Left lobe of liver (tissue), 2 donors: ENCODE measurements at regions not wholly inside any gene's neighbourhood (a gene's known extent, or its start where the extent isn't known, plus 50 kb on each side); places are given as distances from the start of the nearest gene placed in this dataset.
"Not testable (repeated sequence)": the region's sequence is repeated elsewhere in the genome, so short reads cannot be mapped to it uniquely, and the experiment has no call there.

Source experiments
- ATAC-seq: fragments of 200-7000 bp; cut with Tn5 transposase; one replicate; pipeline ENCODE4 v1.9.1; 2020; ENCODE audit warnings: mild to moderate bottlenecking, moderate library complexity
- DNase-seq: peaks from one replicate; pipeline ENCODE4 v3.0.0-alpha.2; 2020; ENCODE audit warnings: low spot score
- donor health status: DM: no; HTN: no; CAD: no; lungs with moderate emphysema.
- donor health status: DM: no; HTN: yes; CAD: no.

DNA sequence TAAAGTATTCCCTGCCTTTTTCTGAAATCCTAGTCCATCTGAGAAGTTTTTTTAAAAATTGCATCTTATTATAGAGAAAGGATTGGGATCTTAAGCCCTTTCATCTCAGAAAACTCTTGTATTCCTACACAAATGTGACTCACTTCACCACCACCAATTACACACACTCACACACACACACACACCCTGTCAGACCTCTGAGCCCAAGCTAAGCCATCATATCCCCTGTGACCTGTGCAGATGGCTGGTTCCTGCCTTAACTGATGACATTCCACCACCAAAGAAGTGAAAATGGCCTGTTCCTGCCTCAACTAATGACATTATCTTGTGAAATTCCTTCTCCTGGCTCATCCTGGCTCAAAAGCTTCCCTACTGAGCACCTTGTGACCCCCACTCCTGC, 1181.9 kb downstream of the ROBO2 start:
- ATAC-seq (no peak), DNase-seq (no peak)

GRCh38 chr3:78235841-78236240, 1195.9 kb downstream of the ROBO2 start:
- DNase-seq (no peak), ATAC-seq (no peak)

- no peak for ATAC-seq
- DNase-seq: no peak
These were observed 1198.9 kb downstream of the ROBO2 start for GRCh38 chr3:78238811-78239210.

GRCh38 chr3:78242724-78243123, 1202.8 kb downstream of the ROBO2 start:
- ATAC-seq: no peak
- DNase-seq: no peak

DNA sequence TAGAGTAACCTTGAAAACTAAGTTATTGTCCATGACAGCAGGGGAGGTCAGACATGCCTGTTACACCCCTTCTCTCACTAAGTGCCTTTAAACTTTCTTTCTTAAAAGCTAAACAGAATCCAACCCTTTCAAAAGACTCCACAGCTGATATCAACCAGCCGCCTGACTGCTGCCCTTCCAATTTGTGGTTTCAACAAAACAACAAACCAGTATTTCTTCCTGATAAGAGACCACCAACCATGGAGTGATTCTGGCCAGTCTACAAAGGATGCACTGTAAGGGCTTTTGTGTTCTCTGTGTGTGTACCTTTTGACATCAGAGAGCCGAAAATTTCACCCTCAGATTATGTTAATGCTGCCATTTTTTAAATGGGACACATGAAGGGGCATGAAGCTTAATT, 1204.2 kb downstream of the ROBO2 start:
- DNase-seq: no peak
- no peak for ATAC-seq

DNA sequence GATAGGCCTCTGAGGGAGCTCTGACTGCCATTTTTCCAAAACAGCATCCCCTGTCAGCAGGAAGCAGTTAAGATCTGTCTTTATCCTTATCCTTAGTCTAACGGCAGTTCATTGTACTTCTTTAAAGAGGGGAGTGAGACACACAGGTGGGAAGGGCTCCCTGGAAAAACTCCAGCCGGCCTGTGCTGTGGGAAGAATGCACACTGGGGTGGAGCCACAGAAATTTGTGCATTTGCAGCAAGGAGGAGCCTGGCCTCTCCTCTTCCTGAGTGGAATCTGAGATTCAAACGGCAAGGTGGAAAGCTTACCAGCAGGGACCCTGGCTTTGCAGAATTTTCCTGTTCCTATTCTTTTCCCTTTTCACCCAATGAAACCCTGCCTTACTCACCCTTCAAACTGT, 1209.4 kb downstream of the ROBO2 start:
- no peak for DNase-seq
- no peak for ATAC-seq

DNA sequence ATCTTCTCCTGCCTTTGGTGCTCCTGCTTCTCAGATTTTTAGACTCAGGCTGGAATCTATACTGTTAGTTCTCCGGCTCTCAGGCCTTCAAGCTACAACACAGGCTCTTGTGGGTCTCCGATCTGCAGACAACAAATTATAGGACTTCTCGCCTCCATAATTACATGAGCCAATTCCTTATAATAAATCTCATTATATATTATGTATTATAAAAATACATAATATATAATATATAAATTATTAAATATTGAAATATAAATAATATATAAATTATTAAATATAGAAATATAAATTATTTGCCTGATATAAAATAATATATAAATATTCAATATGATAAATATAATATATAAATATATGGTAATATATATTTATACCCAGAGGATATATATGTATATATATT, 1214.0 kb downstream of the ROBO2 start:
- no peak for ATAC-seq
- DNase-seq: no peak

DNA sequence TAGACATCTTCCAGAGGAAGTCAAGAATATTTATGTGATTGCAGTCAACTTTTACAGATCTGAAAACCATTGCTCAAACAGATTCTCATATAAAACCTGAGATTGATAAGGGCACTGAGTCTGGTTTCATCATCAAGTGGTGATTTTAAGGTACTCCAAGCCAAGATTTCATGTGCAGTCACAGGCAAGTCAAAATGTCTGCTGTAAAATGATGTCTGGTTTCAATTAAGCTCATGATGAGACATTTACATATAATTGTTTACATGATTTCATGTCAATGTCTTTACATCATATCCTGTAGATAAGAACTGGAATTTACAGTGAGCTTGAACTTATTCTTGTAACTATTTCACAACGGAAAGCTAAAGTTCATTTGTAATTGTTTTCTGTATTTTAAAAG, 1215.5 kb downstream of the ROBO2 start:
- ATAC-seq (no peak), DNase-seq (no peak)

DNA sequence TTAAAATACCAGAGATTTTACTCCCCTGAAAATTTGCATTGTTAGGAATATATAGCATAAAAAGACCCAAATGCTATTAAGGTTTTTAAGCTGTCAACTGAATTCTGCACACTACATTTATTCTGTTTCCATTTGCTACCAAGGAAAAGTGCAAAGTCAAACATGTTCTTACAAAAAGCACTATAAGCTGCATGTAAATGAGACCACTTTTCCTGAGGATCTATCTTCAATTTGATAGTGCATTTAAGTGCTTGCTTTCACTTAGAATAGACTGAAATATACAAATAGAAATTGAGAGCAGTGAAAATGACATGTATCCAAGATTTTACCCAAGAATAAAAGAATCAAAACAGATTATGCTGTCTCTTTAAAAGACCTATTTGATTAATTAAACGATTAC, 1216.2 kb downstream of the ROBO2 start:
- ATAC-seq (no peak), DNase-seq (no peak)

- DNase-seq (no peak), ATAC-seq (no peak)
These were observed 1218.1 kb downstream of the ROBO2 start for GRCh38 chr3:78257951-78258530.

DNA sequence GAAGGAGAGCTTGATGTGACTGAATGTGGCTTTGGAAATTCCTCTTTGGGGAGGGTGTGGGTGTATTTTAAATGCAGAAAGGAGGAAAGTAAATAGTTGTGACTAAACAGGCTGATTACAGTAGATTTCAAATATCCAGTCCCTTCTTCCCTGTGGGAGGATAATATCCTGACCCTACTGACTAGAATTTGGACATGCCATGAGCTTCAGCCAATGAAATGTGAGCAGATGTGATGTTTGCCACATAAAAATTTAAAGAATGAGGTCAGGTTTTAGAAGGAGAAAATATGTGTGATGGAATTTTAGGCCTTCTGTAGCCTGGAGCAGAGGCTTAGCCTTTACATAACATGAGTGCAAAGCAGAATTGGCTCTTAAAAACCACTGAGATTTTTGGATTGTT, 1218.9 kb downstream of the ROBO2 start:
- no peak for DNase-seq
- no peak for ATAC-seq

DNA sequence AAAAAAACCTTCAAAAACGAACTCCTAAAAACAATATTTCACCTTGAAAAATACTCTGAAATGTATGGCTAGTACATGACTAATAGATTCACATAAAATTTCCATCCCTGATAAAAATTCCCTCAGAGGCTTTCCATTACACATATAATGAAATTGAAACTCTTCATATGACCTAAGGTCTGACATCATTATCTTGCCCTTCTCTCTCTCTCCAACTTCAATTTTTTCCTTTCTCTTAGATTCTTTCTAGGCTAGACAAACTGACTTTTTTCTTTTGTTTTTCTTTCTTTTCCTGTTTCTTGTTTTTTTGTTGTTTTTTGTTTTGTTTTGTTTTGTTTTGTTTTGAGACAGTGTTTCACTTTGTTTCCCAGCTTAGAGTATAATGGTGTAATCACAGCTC, 1220.5 kb downstream of the ROBO2 start:
- no peak for ATAC-seq
- DNase-seq: no peak

DNA sequence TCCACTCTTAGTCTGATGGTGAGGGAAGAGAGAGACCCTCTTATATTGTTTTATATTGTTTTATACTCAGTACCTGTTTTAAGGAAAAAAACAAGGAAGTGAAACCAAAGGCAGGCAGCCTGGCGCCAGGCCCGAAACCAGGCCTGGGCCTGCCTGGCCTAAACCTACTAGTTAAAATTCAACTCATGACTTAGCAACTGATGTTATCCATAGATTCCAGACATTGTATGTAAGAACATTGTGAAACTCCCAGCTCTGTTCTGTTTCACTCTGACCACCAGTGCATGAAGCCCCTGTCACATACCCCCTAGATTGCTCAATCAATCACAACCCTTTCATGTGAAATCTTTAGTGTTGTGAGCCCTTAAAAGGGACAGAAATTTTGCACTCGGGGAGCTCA, 1226.7 kb downstream of the ROBO2 start:
- ATAC-seq, DNase-seq: not testable (repeated sequence)

DNA sequence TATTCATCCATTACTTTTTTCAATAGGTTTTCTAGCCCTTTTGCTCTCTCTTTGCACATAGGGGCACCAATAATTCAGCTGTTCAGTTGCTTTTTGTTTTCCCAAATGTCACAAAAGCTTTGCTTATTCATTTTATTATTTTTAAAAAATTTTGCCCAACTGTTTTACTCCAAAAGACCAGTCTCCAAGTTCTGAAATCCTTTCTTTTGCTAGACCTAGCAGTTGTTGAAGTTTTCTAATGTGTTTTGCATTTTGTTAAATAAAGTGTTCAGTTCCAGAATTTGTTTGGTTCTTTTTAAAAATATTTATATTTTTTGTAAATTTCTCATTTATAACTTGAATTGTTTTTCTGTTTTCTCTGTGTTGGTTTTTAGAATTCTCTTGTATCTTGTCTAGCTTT, 1227.3 kb downstream of the ROBO2 start:
- ATAC-seq (no peak), DNase-seq (no peak)

DNA sequence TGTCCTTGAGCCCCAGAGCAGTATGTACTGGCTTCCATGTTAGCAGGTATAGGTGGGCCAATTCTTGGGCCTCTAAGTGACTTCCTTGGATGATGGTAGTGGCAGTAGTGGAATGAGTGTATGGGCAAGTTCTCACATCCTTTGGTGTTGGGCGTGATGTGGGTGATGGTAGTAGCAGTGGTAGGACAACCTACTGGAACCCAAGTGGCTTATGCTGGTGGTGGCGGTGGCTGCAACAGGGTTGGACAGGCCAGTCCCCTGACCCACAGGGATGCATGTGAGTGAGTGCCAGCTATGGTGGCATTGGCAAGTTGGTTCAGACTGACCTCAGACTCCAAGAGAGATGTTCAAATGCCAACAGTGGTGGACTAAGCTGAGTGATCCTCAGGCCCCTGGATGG, 1228.2 kb downstream of the ROBO2 start:
- no peak for DNase-seq
- ATAC-seq: no peak

DNA sequence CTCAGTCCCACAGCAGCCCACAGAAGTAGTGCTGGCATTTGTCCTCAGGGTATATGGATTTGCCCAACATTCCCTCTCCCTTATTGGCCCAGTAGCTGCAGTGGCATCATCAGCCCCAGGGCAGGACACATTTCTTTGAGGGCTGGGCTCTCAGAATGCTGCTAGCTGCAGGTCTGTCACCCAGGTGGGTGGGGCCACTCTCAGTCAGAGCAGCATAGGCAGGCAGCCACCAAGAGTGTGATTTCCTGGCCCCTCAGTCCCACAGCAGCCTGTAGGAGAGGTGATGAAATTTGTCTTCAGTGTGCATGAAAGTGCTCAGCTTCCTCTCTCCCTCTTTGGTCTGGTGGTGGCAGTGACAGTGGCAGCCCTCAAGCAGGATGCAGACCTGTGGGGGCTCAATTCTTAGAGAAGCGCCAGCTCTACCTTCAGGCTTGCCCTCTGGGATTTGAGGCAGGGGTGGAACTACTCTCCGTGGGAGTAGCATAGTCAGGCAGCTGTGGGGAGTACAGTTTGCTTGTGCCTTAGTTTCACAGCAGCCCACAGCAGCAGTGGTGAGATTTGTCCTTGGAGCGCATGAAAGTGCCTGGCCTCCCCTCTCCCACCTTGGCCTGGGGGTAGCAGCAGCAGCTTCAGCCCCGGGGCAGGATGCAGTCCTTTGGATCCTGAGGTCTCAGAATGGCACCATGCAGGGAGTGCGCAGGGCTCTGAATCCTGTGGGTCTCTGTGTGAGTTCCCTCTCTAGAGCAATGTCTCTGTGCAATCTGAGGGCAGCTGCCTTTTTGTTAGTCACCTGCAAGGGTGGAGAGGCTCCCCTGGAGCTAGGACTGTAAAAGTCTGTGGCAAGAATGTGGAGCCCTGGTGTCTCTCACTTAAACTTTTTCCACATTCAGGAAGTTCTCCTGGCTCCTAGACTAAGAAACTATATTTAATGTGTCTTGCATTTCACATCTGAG, 1229.1 kb downstream of the ROBO2 start:
- ATAC-seq (no peak), DNase-seq (no peak)

GRCh38 chr3:78273326-78273725, 1233.4 kb downstream of the ROBO2 start:
- no peak for ATAC-seq
- no peak for DNase-seq

DNA sequence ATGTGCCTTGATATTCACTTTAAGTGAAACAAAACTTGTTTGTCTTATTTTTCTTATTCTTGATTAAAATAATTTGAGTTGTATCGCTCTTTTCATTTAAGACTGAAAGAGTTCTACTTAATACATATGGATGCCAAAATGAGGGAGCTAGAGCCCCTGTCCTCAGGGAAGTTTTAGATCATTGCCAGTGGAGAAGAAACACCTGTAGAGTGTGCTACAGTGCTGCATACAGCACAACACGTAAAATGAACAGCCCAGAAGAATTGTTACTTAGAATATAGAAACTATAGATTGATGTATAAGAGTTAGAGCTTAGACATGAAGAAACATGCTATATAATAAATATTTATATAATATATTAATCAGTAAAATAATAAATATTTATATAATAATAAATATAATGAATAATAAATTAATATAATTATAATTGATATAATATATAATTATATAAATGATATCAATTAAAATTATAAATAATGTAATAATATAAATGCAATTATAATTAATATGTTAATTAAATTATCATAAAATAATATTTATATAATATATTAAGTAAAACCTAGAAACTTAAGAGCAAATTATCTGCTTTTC, 1234.7 kb downstream of the ROBO2 start:
- DNase-seq (no peak), ATAC-seq (no peak)

DNA sequence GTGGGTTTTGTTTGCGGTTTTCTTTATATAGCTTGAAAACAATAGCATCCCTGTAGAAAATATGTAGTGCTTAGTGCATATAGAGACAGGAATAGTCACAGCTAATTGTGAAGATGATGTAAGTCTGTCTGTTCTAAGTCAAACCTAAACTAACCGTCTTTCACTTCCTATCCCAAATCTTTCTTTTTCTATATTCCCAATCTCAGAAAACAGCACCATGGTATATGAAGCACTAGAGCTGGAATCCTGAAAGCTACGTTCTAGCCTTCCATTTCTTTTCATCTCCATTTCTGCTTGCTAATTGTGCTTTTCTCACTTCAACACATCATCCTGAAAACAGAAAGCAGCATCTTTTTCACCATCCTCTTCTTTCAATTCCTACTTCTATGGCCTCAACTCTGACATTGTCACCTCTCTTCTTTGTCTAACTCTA, 1235.5 kb downstream of the ROBO2 start:
- DNase-seq (no peak), ATAC-seq (no peak)

- no peak for DNase-seq
- ATAC-seq: no peak
These were observed 1237.3 kb downstream of the ROBO2 start for GRCh38 chr3:78277220-78277619.

DNA sequence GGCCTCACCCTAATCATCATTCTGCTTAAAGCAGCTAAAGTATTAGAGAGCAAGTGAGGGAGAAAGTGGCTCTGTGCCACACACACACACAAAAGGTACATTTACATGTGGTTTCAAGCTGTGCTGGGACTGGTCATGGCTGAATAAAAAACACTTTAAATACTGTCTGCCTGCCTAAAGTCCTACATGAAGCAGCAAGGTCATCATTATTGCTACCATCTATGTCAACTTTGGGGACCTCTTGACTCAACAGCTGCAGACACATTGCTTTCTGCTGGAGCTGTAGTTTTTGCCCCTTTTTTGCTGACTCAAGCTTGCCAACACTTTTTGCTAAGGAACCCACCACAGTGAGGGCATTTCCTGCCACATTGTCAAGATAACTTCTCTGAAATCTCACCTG, 1237.9 kb downstream of the ROBO2 start:
- no peak for DNase-seq
- ATAC-seq: no peak

DNA sequence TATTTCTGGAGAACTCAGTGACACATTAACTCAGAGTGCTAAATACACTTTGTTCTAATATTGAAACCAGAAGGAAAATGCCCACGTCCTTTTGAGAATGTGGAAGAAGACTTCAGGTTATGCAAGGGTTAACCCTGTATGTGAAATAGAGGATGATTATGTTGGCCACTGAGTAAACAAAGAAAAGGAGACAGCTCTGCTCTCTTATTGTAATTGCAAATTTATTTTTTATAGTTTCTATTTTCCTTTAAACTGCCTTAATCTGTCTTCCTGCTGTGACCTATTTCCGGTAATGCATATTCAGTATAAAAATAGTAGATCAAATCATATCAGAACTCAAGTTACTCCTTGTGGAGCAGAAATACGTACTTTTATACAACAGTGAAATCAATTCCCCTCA, 1239.2 kb downstream of the ROBO2 start:
- DNase-seq: no peak
- ATAC-seq: no peak
